Activated T-helper 17 cell treated with anti-CD3 and anti-CD28 coated beads, Interleukin-2, amount 50 U/mL, for 72 hours (primary cell): ENCODE measurements at regions not wholly inside any gene's neighbourhood (a gene's known extent, or its start where the extent isn't known, plus 50 kb on each side); places are given as distances from the start of the nearest gene placed in this dataset.

Experiments used
- ATAC-seq: fragments of 150-1000 bp; cut with Tn5 transposase; replicated peaks from 2 replicates; pipeline ENCODE4 v1.10.0; 2021; ENCODE audit warnings: mild to moderate bottlenecking, moderate library complexity
- H3K27ac Mint-ChIP-seq: one replicate; pipeline ENCODE4 v1.8.0; 2022; ENCODE audit warnings: mixed read lengths
- H3K27me3 Mint-ChIP-seq: one replicate; pipeline ENCODE4 v1.8.0; 2022; ENCODE audit warnings: mixed read lengths
- H3K36me3 Mint-ChIP-seq: one replicate; pipeline ENCODE4 v1.8.0; 2022; ENCODE audit warnings: low read depth, mild to moderate bottlenecking, mixed read lengths
- H3K4me1 Mint-ChIP-seq: one replicate; pipeline ENCODE4 v1.8.0; 2022; ENCODE audit warnings: mixed read lengths
- H3K4me3 Mint-ChIP-seq: one replicate; pipeline ENCODE4 v1.8.0; 2022; ENCODE audit warnings: mild to moderate bottlenecking, mixed read lengths
- H3K9me3 Mint-ChIP-seq: one replicate; pipeline ENCODE4 v1.8.0; 2022; ENCODE audit warnings: mixed read lengths

DNA sequence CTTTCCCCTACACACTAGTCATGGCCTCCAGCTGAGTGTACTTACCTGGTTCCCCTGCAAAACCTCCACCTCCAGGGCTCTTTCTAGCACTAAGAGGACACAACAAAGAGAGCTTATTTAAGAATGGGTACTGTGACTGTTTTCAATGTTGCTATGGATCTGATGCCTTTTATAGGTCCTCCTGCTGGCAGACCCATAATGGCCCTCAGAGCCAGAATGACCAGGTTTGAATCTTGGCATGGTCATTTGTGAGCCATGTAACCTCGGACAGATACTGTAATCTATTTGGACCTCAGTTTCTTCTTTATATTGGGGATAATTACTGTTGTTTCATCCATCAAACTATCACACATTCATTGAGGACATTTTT is 137.6 kb upstream of the USP24 start:
- no peak for ATAC-seq
- Mint-ChIP-seq H3K36me3 (no peaks in the 10 kb centered on the region), H3K27ac (no peak overlapping the region), H3K4me3 (no peak overlapping the region), H3K4me1 (no peaks in the 10 kb centered on the region), H3K27me3 (peaks cover 11% of the 10 kb centered on the region), H3K9me3 (peaks cover 5% of the 10 kb centered on the region)

DNA sequence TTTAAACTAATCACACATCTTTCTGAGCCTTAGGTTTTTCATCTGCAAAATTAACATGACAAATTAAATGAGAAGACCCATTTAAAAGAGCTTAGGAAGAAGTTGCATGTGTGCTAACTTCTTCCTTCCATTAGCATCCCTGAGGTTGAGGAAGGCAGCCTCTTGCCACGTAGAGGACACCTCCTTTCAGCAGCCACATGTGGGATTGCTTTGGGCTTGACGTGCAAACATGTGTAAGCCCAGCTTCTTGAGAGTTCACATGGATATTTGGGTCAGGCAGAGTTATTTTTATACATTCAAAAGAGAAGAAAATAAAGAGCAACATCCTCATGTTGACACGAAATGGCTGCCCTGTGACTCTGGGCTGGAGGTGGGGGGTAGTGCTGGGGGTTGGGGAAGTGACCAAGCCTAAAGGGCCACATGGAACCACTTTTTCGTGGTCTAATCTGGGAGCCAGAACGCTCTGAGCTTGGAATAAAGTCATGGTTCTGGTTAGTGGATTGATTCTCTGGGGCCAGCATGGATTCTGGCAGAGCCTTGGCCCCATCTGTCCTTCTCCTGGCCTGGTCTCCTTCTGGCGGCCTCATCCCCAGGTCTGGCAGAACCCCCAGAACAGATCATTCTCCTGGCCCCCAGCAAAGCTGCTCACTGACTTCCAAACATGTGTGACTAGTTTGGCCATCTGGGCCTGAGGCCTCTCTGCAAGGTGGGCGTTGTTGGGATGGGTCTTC is 137.1 kb upstream of the USP24 start:
- Mint-ChIP-seq H3K4me1 (no peaks in the 10 kb centered on the region), H3K4me3 (no peak overlapping the region), H3K9me3 (peaks cover 5% of the 10 kb centered on the region), H3K36me3 (no peaks in the 10 kb centered on the region), H3K27ac (no peak overlapping the region), H3K27me3 (peaks cover 11% of the 10 kb centered on the region)
- ATAC-seq = no peak

DNA sequence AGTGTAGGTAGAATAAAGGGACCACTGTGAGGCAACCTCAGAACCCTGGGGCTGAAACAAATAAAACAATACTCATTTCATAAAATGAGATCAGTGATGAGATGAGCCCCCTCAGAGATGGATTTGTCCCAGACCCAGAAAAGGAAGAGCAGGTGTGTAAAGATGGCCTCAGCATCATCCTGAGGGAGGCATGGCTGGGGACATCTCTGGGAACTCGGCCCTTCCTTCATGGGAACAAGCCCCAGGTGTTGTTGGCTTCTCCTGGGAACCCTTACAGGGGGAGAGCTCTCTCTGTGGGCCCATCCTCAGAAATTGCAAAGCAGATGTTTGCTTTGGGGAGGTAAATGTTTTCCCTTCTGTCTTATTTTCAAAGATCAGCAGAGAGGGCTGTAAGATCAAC is 133.2 kb upstream of the USP24 start:
- Mint-ChIP-seq H3K27ac (no peak overlapping the region), H3K27me3 (peaks cover 11% of the 10 kb centered on the region), H3K4me1 (no peaks in the 10 kb centered on the region), H3K4me3 (no peak overlapping the region), H3K9me3 (peaks cover 12% of the 10 kb centered on the region), H3K36me3 (no peaks in the 10 kb centered on the region)
- ATAC-seq = no peak

DNA sequence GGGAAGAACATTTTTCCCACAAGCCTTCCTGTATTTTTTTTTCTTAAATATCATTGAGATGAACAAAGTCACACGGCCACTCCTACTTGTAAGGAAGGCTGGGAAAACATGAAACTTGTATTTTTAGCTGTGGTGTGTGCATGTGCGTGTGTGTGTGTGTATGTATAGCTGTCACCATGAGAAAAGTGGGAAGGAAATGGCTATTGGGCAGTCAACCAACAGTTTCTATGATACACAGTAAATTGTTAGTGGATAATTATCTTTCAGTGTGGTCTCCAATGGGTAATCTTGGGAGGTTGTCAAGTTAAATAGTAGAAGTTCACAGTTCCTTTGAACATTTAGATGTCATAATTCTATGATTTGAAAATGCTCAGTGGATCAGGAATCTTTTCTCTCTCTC is 132.7 kb upstream of the USP24 start:
- Mint-ChIP-seq H3K27ac (no peak overlapping the region), H3K36me3 (no peaks in the 10 kb centered on the region), H3K4me3 (no peak overlapping the region), H3K4me1 (no peaks in the 10 kb centered on the region), H3K27me3 (peaks cover 11% of the 10 kb centered on the region), H3K9me3 (peaks cover 12% of the 10 kb centered on the region)
- no peak for ATAC-seq

DNA sequence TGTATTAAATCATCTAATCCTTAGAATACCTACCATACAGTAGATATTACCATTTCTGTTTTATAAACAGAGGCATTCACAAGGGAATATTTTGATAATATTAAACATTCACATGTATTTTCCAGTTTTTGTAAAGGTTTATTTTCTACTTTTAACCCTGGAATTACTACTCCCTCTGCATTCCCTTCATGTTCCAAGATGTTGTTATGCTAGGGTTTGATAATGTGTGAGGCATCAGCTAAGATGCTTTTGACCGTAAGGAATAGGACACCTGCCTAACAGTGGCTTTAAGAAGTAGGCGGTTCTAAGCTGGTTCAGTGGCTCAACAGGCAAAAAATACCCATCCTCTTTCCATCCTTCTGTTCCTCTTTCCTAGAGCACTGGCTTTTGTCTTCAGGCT is 131.9 kb upstream of the USP24 start:
- Mint-ChIP-seq H3K36me3 (no peaks in the 10 kb centered on the region), H3K4me1 (no peaks in the 10 kb centered on the region), H3K4me3 (no peak overlapping the region), H3K27ac (no peak overlapping the region), H3K27me3 (peaks cover 11% of the 10 kb centered on the region), H3K9me3 (peaks cover 11% of the 10 kb centered on the region)
- no peak for ATAC-seq

DNA sequence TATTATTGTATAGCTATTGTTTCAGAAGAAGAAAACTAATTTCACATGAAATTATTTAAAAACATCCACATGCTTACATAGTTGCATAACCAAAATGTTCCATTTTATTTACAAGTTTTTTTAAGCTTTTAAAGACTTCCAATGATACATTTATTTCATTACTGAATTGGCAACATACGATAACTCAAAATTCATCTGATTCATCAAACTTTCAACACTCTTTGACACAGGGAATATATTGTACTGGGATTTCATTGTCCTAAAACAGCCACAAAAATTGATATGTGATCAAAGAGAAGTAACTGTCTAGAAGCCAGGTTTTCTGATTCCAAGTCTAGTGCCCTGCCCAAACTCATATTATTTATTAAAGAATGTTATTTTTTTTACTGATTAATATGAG is 131.4 kb upstream of the USP24 start:
- Mint-ChIP-seq H3K27me3 (peaks cover 7% of the 10 kb centered on the region), H3K4me1 (no peaks in the 10 kb centered on the region), H3K4me3 (no peak overlapping the region), H3K9me3 (peaks cover 8% of the 10 kb centered on the region), H3K36me3 (no peaks in the 10 kb centered on the region), H3K27ac (no peak overlapping the region)
- ATAC-seq = no peak

DNA sequence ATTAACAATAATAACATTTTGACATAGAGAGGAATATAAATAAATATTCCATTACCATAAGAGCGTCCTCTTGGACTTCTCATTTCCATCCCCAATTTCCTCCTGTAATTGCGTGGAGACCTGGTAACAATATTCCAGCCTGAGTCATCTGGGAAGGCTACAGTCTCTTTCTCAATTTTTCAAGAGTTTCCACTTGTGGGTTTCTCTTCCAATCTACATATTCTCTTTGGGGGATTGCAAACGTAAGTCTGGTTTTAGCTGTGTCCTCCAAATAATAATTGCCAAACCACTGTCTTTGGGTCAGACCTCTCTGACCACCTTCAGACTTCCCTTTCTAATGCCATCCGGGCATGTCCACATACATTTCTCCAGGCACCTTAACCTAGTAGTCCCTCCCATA is 124.5 kb upstream of the USP24 start:
- ATAC-seq = no peak
- Mint-ChIP-seq H3K36me3 (no peaks in the 10 kb centered on the region), H3K27ac (no peak overlapping the region), H3K4me1 (no peaks in the 10 kb centered on the region), H3K9me3 (peaks cover 17% of the 10 kb centered on the region), H3K4me3 (no peak overlapping the region), H3K27me3 (no peaks in the 10 kb centered on the region)

DNA sequence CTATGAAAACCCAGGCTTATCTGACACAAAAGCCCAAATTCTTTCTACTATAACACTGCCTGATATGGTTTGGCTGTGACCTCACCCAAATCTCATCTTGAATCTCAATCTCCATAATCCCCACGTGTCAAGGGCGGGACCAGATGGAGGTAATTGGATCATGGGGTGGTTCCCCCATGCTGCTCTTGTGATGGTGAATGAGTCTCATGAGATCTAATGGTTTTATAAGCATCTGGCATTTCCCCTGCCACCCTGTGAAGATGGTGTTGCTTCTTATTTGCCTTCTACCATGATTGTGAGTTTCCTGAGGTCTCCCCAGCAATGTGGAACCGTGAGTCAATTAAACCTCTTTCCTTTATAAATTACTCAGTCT is 123.3 kb upstream of the USP24 start:
- peak; percentile 86 for ATAC-seq
- Mint-ChIP-seq H3K4me1 (peaks cover 8% of the 10 kb centered on the region), H3K27me3 (no peaks in the 10 kb centered on the region)

DNA sequence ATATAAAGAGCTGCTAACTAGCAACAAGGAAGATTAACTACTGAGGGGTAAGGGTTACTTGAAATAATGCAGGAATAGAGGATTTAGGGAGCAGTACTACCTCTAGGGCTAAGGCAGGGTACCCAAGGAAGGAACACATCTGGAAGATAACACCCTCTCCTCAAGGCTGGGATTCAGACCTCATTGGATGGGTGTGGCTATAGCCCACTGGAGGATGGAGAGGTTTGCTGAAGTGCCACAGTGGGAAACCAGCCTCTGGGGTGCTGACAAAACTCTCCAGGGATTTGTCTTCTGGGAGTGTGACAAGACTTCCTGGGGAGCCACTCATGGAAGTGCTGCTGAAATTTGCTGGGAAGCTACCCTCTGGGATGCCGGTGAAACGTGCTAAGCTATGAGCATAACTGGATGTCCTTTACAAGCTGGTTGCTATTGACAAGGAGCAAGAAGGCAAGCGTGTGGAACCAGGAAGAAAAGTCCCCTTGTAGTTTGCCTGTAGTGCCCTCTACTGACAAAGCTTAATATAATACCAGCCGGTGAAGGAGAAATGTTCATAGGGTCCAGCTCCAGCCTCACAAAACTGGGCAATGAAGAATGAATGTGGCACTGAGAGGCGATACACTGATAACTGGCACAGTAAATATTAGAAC is 122.8 kb upstream of the USP24 start:
- Mint-ChIP-seq H3K36me3 (no peaks in the 10 kb centered on the region), H3K27ac (peak overlapping the region; percentile 28), H3K4me1 (peaks cover 8% of the 10 kb centered on the region)

More for the DNA sequence above, 123.3 kb upstream of the USP24 start:
- no peak overlapping the region for H3K4me3 Mint-ChIP-seq
- peaks cover 17% of the 10 kb centered on the region for H3K9me3 Mint-ChIP-seq
- H3K36me3 Mint-ChIP-seq = no peaks in the 10 kb centered on the region
- H3K27ac Mint-ChIP-seq = peak overlapping the region; percentile 28

DNA sequence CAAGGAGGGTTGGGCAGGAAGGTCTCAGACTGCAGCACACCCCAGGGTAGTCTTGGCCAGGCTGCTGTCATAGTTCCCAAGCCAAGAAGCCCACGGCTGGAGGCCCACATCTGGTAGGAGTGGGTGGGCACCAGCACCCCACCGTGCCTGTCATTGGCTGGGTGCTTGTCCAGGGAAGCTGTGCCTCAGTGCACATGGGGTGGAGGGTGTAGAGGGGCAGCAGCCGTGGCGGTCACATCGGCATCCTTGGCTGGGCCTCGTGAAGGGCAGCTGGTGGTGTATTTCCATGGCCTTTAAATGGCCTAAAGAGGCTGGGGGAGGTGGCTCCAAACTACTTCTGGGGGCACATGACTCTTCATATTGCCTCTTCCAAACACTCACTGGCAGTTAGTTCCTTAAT is 119.6 kb upstream of the USP24 start:
- Mint-ChIP-seq H3K27ac (peak overlapping the region; percentile 58), H3K27me3 (no peaks in the 10 kb centered on the region), H3K9me3 (peaks cover 1% of the 10 kb centered on the region), H3K4me3 (no peak overlapping the region), H3K36me3 (no peaks in the 10 kb centered on the region), H3K4me1 (peaks cover 8% of the 10 kb centered on the region)
- ATAC-seq = no peak

More for the DNA sequence above, 122.8 kb upstream of the USP24 start:
- Mint-ChIP-seq H3K4me3 (no peak overlapping the region), H3K9me3 (peaks cover 17% of the 10 kb centered on the region), H3K27me3 (no peaks in the 10 kb centered on the region)
- ATAC-seq = peak; percentile 59

DNA sequence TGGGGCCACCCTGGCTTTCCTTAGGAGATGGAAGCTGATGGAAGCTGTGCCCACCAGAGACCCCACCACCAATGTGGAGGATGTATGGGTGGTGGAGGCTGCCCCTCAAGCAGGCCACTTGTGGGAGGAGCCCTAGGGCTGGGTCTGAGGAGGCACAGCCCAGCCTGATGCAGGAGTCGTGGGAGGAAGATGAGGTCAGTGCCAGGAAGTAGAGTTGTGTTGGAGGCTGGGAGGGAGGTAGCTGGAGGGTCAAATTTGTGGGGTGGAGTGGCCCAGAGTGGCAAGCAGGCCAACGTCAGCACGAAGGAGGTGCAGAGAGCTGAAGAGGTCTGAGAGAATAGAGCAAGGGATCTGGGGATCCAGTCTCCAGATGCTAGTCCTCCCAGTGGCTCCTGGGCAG is 119.0 kb upstream of the USP24 start:
- Mint-ChIP-seq H3K27me3 (no peaks in the 10 kb centered on the region), H3K36me3 (no peaks in the 10 kb centered on the region), H3K9me3 (no peaks in the 10 kb centered on the region), H3K4me1 (peaks cover 8% of the 10 kb centered on the region), H3K27ac (peak overlapping the region; percentile 58), H3K4me3 (no peak overlapping the region)
- no peak for ATAC-seq

DNA sequence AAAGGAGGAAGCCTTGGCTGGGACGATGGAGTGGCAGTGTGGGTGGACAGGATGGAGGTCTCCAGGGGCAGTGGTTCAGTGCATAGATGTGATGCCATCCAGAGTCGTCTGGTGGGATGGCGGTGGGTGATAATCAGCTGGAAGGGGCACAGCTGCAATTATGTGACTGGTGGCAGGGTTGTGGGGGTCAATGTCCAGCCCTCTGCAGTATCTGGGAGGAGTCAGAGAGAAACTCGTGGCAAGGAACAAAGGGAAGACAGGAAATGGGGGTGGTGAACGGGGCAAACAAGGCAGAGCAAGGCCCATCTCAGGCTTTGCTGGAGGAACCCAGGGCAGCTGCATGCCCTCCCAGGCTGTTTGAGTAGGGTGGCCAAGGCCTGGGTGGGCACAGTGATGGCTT is 118.3 kb upstream of the USP24 start:
- H3K4me3 Mint-ChIP-seq = no peak overlapping the region
- H3K4me1 Mint-ChIP-seq = peaks cover 8% of the 10 kb centered on the region
- H3K9me3 Mint-ChIP-seq = no peaks in the 10 kb centered on the region
- no peak for ATAC-seq
- H3K36me3 Mint-ChIP-seq = no peaks in the 10 kb centered on the region
- H3K27me3 Mint-ChIP-seq = no peaks in the 10 kb centered on the region
- peak overlapping the region; percentile 67 for H3K27ac Mint-ChIP-seq

DNA sequence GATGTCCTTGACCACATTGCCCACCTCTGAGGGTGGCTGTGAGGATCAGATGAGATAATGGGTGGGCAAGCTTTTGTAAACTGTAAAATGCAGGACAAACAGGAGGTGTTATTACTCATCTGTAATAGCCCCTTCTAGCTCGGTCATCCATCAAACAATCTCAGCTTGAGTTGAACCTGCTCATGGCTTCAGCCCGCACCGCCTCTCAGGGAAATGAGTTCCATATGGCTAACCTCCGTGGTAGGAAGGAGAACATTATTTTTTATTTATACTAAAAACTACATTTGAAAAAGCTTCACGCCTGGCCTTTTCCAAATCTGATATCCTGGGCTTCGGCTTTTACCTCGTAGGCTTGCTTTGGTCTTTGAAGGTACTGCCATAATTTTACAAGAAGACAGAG is 116.2 kb upstream of the USP24 start:
- Mint-ChIP-seq H3K4me3 (no peak overlapping the region), H3K27me3 (peaks cover 5% of the 10 kb centered on the region), H3K4me1 (peaks cover 8% of the 10 kb centered on the region), H3K9me3 (no peaks in the 10 kb centered on the region), H3K36me3 (no peaks in the 10 kb centered on the region), H3K27ac (no peak overlapping the region)
- ATAC-seq = no peak

DNA sequence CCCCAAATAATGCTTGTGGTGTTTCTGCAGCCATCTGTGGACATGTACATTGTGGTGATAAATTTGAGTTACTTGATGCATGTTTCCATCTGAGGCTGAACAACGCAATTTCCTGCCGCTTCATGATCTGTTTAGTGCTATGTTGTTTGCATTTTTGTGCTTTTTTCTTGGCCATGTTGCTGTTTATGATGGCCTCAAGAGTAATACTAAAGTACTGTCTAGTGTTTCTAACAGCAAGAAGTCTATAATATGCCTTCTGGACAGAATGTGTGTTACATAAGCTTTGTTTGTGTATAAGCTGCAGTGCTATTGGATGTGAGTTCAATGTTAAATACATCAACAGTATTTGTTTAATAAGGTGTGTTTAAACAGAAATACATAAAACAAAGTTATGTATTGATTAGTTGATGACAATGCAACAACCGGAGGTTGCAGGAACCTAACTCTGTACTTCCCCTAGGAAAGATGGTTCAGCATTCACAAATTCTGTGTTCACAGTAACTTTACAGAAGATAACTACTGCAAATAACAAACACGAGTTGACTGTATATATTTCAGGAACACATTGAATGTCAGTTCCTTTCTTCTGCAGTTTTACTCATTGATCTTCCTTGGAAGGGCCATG is 114.8 kb upstream of the USP24 start:
- no peak overlapping the region for H3K27ac Mint-ChIP-seq
- H3K4me1 Mint-ChIP-seq = peaks cover 8% of the 10 kb centered on the region
- ATAC-seq = no peak
- H3K4me3 Mint-ChIP-seq = no peak overlapping the region
- peaks cover 6% of the 10 kb centered on the region for H3K27me3 Mint-ChIP-seq
- no peaks in the 10 kb centered on the region for H3K36me3 Mint-ChIP-seq
- H3K9me3 Mint-ChIP-seq = no peaks in the 10 kb centered on the region

DNA sequence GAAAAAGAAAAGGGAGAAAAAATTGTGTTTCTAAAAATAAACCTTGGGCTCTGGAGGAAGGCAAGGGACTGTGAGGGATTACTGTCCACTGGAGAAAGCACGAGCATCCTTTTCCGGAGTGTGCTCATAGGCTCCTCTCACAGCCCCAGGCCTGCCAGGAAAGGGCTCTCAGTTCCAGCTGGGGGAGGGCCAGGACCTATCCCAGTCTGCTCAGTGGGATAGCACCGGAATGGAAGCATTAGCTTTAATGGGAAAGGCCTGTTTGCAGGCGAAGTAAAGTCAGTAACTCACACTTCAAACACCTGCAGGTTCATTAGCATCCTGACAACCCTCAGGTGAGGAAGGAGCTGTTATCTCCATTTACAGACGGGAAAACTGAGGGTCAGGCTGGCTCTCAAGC is 113.9 kb upstream of the USP24 start:
- ATAC-seq = no peak
- H3K4me1 Mint-ChIP-seq = peaks cover 2% of the 10 kb centered on the region
- no peaks in the 10 kb centered on the region for H3K9me3 Mint-ChIP-seq
- H3K27ac Mint-ChIP-seq = no peak overlapping the region
- no peaks in the 10 kb centered on the region for H3K36me3 Mint-ChIP-seq
- peaks cover 6% of the 10 kb centered on the region for H3K27me3 Mint-ChIP-seq
- H3K4me3 Mint-ChIP-seq = no peak overlapping the region
